HepG2 (cell line): ENCODE measurements at regions not wholly inside any gene's neighbourhood (a gene's known extent, or its start where the extent isn't known, plus 50 kb on each side); places are given as distances from the start of the nearest gene placed in this dataset.
"Not testable (repeated sequence)": the region's sequence is repeated elsewhere in the genome, so short reads cannot be mapped to it uniquely, and the experiment has no call there.

ENCODE experiments used
- ATAC-seq: fragments of 200-7000 bp; cut with Tn5 transposase; 3 replicates; pipeline ENCODE4 v1.9.1; 2020; ENCODE audit warnings: mild to moderate bottlenecking, moderate library complexity
- BruUV-seq: library from RNA; stranded (reverse); fragments of 400-500 nt; replicated peaks from 2 replicates; lab custom pipeline; 2021; lab: Mats Ljungman, UMichigan
- CTCF ChIA-PET: fragments of 300-600 bp; formaldehyde crosslinking; extraction: SDS; loops from one replicate; lab custom pipeline; 2021; ENCODE audit warnings: low total read pairs, inconsistent platforms, low intra/inter-chr PET ratio; lab: Yijun Ruan, JAX
- POLR2A ChIA-PET: fragments of 350-600 bp; sonication (Branson Sonifier 250); formaldehyde crosslinking; loops from one replicate; lab custom pipeline; 2020; ENCODE audit warnings: antibody characterized with exemption, inconsistent platforms; lab: Yijun Ruan, JAX
- DNase-seq: peaks from one replicate; pipeline ENCODE4 v3.0.0-alpha.2; 2015; ENCODE audit warnings: low spot score
- FAIRE-seq: peaks from 3 replicates; lab custom pipeline; 2011; peaks lifted over from hg19 to GRCh38; lab: Jason Lieb, UNC
- H2AFZ ChIP-seq: one replicate; pipeline ENCODE4 v1.6.1; 2011; ENCODE audit warnings: low read length, inconsistent platforms
- H3K27ac ChIP-seq: fragments of 300-600 bp; 3 replicates; pipeline ENCODE4 v1.8.0; 2011; ENCODE audit warnings: mixed run types, mild to moderate bottlenecking, mixed read lengths, low read length, inconsistent platforms; ENCODE audit not compliant: insufficient read depth; ENCODE audit errors: extremely low read length
- H3K27me3 ChIP-seq, 2 experiments: fragments of 200-600 bp in 1 of 2; 2 replicates in 1 of 2; 3 replicates in 1 of 2; pipeline versions ENCODE4 v1.6.0 to v1.8.0; 2011; ENCODE audit warnings: low read length in 2 of 2, mild to moderate bottlenecking in 2 of 2, moderate library complexity in 2 of 2, inconsistent platforms in 1 of 2; ENCODE audit not compliant: insufficient read depth in 2 of 2, control insufficient read depth in 1 of 2
- H3K36me3 ChIP-seq, 2 experiments: fragments of 200-600 bp in 1 of 2; replicated peaks in 1 of 2; 2 replicates in 1 of 2; 3 replicates in 1 of 2; pipeline versions ENCODE4 v1.5.1 to v1.8.0; 2011; ENCODE audit warnings: low read length in 2 of 2, inconsistent platforms in 1 of 2; ENCODE audit not compliant: insufficient read depth in 2 of 2, control insufficient read depth in 1 of 2
- H3K4me1 ChIP-seq: 2 replicates; pipeline ENCODE4 v1.5.1; 2012; ENCODE audit warnings: low read length, inconsistent platforms; ENCODE audit not compliant: insufficient read depth
- H3K4me2 ChIP-seq: 2 replicates; pipeline ENCODE4 v1.6.0; 2011; ENCODE audit warnings: low read depth, low read length, inconsistent platforms
- H3K4me3 ChIP-seq, 3 experiments: fragments of 200-600 bp in 1 of 3; sonication (generic), shearing (Covaris generic) in 1 of 3; replicated peaks in 1 of 3; 2 replicates each; pipeline ENCODE4 v1.5.1; 2011 to 2016; ENCODE audit warnings: low read length in 3 of 3, inconsistent platforms in 2 of 3, low read depth in 2 of 3, mild to moderate bottlenecking in 2 of 3, control low read depth in 1 of 3, mixed read lengths in 1 of 3; ENCODE audit not compliant: insufficient read depth in 1 of 3
- H3K79me2 ChIP-seq: one replicate; pipeline ENCODE4 v1.6.1; 2011; ENCODE audit warnings: low read length, inconsistent platforms; ENCODE audit not compliant: insufficient read depth
- H3K9ac ChIP-seq: 2 replicates; pipeline ENCODE4 v1.6.0; 2011; ENCODE audit warnings: mild to moderate bottlenecking, low read depth, low read length, inconsistent platforms; ENCODE audit not compliant: insufficient read depth
- H3K9me3 ChIP-seq: 2 replicates; pipeline ENCODE4 v1.5.1; 2012; ENCODE audit warnings: mild to moderate bottlenecking, low read length
- H4K20me1 ChIP-seq: 2 replicates; pipeline ENCODE4 v1.6.0; 2011; ENCODE audit warnings: inconsistent platforms, mild to moderate bottlenecking, low read length, moderate library complexity; ENCODE audit not compliant: insufficient read depth
- HOXD1 ChIP-seq: sonication (generic); formaldehyde crosslinking; IDR thresholded peaks from 2 replicates; pipeline ENCODE4 v1.5.0; 2020; ENCODE audit warnings: missing genetic modification reagents
- STAG1 ChIP-seq: sonication (generic); formaldehyde crosslinking; IDR thresholded peaks from 2 replicates; pipeline ENCODE4 v1.4.0; 2020; ENCODE audit warnings: missing genetic modification reagents
- ZC3H4 ChIP-seq: sonication (generic); formaldehyde crosslinking; IDR thresholded peaks from 2 replicates; pipeline ENCODE4 v1.4.0; 2020; ENCODE audit warnings: missing genetic modification reagents, borderline replicate concordance
- ZNF772 ChIP-seq: sonication (generic); formaldehyde crosslinking; IDR thresholded peaks from 2 replicates; pipeline ENCODE4 v1.5.0; 2020; ENCODE audit warnings: mild to moderate bottlenecking, missing genetic modification reagents
- ZNF784 ChIP-seq: sonication (generic); formaldehyde crosslinking; IDR thresholded peaks from 2 replicates; pipeline ENCODE4 v1.5.1; 2020; ENCODE audit warnings: missing genetic modification reagents, mild to moderate bottlenecking, borderline replicate concordance
- WGBS: methylation state at CpG from one replicate; pipeline ENCODE4 v1.1.6; 2017; ENCODE audit warnings: low lambda C conversion rate; 5-methylcytosine and 5-hydroxymethylcytosine counted together
- in situ Hi-C: cut with HindIII; loops from 2 replicates; pipeline ENCODE4 v1.10.0; 2017; ENCODE audit warnings: low pct_unique_long_range_greater_than_20kb; ENCODE audit not compliant: extremely low pct_ligation_motif_present
- intact Hi-C: fragments of 100-400 bp; cut with micrococcal nuclease; formaldehyde crosslinking; loops from one replicate; pipeline ENCODE4 v1.10.0; 2022; ENCODE audit not compliant: unreplicated experiment
- TF ChIP-seq, protein P1 (sequence below): sonication (generic); formaldehyde crosslinking; IDR thresholded peaks from 2 replicates; pipeline ENCODE4 v1.5.0; 2020; ENCODE audit warnings: mild to moderate bottlenecking, missing genetic modification reagents, moderate library complexity

GRCh38 chr9:124122321-124122720, 110.8 kb downstream of the LHX2 start:
- 0% methylated on average over 1 of the region's 1 CpG for WGBS
- POLR2A ChIA-PET: no interaction called here
- no peaks in the 10 kb centered on the region for H3K79me2 ChIP-seq

GRCh38 chr9:124122813-124123462, 111.4 kb downstream of the LHX2 start:
- Histone ChIP-seq H3K4me1 (no peaks in the 10 kb centered on the region), H3K9me3 (no peaks in the 10 kb centered on the region), H3K27me3 (peaks cover 2 to 4% of the 10 kb centered on the region in 2 experiments; a peak in 3 of 5 replicates), H2AFZ (no peak overlapping the region), H3K4me3 (no peak overlapping the region), H4K20me1 (no peaks in the 10 kb centered on the region), H3K27ac (no peak overlapping the region), H3K79me2 (no peaks in the 10 kb centered on the region), H3K4me2 (no peak overlapping the region), H3K36me3 (no peaks in the 10 kb centered on the region), H3K9ac (no peak overlapping the region)
- FAIRE-seq (no peak), DNase-seq (no peak), ATAC-seq (0 out of 3 replicates have a peak, but pooled peaks have one; percentile 27)
- CTCF ChIA-PET: interaction anchor here (1.8 kb wide), 1 partner anchor 198 kb away, joined by 4 read pairs; no protein-coding TSS in a partner anchor
- BruUV-seq: no TSS peak
- WGBS: 7% methylated on average over 3 of the region's 3 CpGs
- intact Hi-C loops (no loop called here), in situ Hi-C loops (no loop called here)
- TF ChIP-seq STAG1 (CRISPR knock-in tag): peak; percentile 14
- TF ChIP-seq ZC3H4 (CRISPR knock-in tag): no peak
- TF ChIP-seq, protein P1, sequence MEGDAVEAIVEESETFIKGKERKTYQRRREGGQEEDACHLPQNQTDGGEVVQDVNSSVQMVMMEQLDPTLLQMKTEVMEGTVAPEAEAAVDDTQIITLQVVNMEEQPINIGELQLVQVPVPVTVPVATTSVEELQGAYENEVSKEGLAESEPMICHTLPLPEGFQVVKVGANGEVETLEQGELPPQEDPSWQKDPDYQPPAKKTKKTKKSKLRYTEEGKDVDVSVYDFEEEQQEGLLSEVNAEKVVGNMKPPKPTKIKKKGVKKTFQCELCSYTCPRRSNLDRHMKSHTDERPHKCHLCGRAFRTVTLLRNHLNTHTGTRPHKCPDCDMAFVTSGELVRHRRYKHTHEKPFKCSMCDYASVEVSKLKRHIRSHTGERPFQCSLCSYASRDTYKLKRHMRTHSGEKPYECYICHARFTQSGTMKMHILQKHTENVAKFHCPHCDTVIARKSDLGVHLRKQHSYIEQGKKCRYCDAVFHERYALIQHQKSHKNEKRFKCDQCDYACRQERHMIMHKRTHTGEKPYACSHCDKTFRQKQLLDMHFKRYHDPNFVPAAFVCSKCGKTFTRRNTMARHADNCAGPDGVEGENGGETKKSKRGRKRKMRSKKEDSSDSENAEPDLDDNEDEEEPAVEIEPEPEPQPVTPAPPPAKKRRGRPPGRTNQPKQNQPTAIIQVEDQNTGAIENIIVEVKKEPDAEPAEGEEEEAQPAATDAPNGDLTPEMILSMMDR: peak; percentile 15; the same call in 1 of the 2 replicates
- POLR2A ChIA-PET: no interaction called here

More at GRCh38 chr9:124122321-124122720, 110.8 kb downstream of the LHX2 start:
- in situ Hi-C loops (no loop called here), intact Hi-C loops (no loop called here)
- Histone ChIP-seq H2AFZ (no peak overlapping the region), H3K27me3 (peaks cover 2 to 8% of the 10 kb centered on the region in 2 experiments; a peak in 3 of 5 replicates), H3K36me3 (no peaks in the 10 kb centered on the region), H3K4me1 (no peaks in the 10 kb centered on the region), H3K4me3 (no peak overlapping the region), H3K4me2 (no peak overlapping the region), H3K9ac (no peak overlapping the region), H3K27ac (no peak overlapping the region), H3K9me3 (no peaks in the 10 kb centered on the region), H4K20me1 (no peaks in the 10 kb centered on the region)
- TF ChIP-seq HOXD1 (CRISPR knock-in tag): no peak
- TF ChIP-seq ZNF784: no peak
- TF ChIP-seq ZNF772 (CRISPR knock-in tag): no peak
- no TSS peak for BruUV-seq
- no peak for ATAC-seq
- DNase-seq: no peak
- no peak for FAIRE-seq
- CTCF ChIA-PET: interaction anchor here (1.8 kb wide), 1 partner anchor 198 kb away, joined by 4 read pairs; no protein-coding TSS in a partner anchor

DNA sequence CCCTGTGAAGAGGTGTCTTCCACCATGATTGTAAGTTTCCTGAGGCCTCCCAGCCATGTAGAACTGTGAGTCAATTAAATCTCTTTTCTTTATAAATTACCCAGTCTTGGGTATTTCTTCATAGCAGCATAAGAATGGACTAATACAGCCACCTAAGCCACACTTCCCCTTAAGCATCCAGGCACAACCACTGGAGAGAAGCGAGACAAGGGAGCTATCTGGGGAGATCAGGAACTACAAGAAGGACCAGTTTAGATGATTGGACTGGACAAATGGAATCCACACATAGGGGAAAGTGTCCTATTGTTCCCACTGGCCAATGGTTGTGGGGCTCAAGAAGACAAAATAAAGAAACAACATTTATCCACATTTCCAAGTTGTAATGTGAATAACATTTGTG, 112.1 kb downstream of the LHX2 start:
- FAIRE-seq, H3K36me3 ChIP-seq, H3K9ac ChIP-seq, H2AFZ ChIP-seq, H3K27ac ChIP-seq, H3K4me2 ChIP-seq, H3K4me3 ChIP-seq, ATAC-seq, H3K79me2 ChIP-seq, POLR2A ChIA-PET, H3K4me1 ChIP-seq, H3K27me3 ChIP-seq, H3K9me3 ChIP-seq, intact Hi-C loops, in situ Hi-C loops, DNase-seq, BruUV-seq, H4K20me1 ChIP-seq: not testable (repeated sequence)
- CTCF ChIA-PET: interaction anchor here (1.8 kb wide), 1 partner anchor 197 kb away, joined by 4 read pairs; no protein-coding TSS in a partner anchor
- WGBS: 6% methylated on average over 1 of the region's 1 CpG
